GM19351 (cell line): ENCODE measurements at regions not wholly inside any gene's neighbourhood (a gene's known extent, or its start where the extent isn't known, plus 50 kb on each side); places are given as distances from the start of the nearest gene placed in this dataset.

Source experiments
- ATAC-seq: cut with Tn5 transposase; IDR thresholded peaks from one replicate; pipeline ENCODE4 v1.9.1; 2021; ENCODE audit warnings: mild to moderate bottlenecking, moderate library complexity; ENCODE audit not compliant: unreplicated experiment

DNA sequence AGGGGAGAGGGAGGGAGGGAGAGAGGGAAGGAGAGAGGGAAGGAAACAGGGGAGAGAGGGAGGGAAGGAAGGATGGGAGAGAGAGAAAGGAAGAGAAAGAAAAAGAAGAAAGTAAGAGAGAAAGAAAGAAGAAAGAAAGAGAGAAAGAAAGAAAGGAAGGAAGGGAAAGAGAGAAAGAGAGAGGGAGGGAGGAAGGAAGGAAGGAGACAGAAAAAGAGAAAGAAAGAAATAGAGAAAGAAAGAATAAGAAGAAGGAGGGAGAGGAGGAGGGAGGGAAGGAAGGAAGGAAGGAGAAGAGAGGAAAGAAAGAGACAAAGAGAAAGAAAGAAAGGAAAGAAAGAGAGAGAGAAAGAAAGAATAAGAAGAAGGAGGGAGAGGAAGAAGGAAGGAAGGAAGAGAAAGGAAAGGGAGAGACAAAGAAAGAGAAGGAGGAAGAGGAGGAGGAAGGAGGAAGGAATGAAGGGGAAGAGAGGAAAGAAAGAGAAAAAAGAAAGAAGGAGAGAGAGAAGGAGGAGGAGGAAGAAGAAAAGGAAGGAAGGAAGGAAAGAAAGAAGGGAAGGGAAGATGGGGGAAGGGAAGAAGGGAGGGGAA is 189.6 kb downstream of the PARM1 start:
- no peak for ATAC-seq

DNA sequence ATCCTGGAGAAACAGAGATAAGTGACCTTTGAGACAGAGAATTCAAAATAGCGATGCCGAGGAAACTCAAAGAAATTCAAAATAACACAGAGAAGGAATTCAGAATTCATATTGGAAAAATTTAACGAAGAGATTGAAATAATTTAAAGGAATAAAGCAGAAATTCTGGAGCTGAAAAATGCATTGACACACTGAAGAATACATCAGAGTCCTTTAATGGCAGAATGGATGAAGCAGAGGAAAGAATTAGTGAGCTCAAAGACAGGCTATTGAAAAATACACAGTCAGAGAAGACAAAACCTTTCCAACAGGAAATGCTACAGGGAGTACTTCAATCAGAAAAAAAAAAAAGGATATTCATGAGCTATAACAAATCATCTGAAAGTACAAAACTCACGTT is 185.8 kb downstream of the PARM1 start:
- no peak for ATAC-seq

DNA sequence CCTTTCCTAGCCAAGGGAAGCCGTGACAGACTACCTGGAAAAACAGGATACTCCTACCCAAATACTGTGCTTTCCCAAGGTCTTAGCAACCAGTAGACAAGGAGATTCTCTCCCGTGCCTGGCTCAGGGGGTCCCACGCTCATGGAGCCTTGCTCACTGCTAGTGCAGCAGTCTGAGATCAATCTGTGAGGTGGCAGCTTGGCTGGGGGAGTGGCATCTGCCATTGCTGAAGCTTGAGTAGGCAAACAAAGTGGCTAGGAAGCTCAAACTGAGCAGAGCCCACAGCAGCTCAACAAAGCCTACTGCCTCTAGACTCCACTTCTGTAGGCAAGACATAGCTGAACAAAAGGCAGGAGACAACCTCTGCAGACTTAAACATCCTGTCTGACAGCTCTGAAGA is 177.1 kb downstream of the PARM1 start:
- ATAC-seq: no peak

DNA sequence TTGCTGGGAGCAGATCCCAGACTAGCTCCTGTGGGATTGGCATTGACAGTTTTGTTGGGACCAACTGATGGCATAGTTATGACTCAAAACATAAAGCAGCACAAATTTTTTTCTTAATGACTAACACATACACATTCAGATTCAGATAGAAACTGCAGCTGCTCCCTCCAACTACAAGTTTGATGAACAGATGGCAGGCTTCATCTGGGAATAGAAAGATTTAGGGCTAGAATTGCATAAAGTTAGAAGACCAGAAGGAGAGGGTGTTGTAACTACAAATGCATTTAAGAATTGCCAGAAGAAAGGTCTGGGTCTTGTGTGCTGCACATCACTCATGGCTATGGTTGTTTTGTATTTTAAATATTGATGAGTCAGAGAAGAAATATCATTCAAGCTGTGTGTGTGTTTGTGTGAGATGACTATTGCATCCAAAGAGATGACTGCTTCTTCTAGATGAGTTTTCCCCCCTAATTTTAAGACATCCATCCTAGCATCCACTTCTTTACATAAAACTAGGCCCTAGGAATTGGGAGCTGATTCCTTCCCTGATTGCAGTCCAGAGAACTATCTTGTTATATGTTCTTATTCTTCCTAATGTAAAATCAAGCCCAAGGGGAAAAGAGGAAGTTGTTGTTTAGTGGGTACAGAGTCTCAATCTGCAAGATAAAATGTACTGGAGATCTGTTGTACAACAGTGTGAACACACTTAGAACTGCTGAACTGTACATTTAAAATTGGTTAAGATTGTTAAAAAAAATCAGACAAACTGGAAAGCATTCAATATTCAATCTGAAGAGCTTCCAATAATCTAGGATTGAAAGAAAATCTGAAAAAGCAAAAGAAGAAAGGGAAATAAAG is 175.1 kb downstream of the PARM1 start:
- peak; percentile 75 for ATAC-seq

DNA sequence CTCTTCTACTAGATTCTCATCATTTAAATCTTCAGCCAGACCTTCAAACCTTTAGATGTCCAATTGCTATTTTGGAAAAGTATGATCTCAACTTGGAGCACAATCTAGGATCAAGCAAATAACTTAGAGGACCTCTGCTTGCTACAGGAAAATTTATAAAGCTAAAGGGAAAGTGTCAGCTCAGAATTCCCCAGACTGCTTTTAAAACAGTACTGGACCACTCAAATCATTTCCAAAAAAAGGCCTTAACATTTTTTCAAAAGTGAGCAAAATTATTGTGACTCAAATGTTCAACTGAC is 169.8 kb downstream of the PARM1 start:
- no peak for ATAC-seq

DNA sequence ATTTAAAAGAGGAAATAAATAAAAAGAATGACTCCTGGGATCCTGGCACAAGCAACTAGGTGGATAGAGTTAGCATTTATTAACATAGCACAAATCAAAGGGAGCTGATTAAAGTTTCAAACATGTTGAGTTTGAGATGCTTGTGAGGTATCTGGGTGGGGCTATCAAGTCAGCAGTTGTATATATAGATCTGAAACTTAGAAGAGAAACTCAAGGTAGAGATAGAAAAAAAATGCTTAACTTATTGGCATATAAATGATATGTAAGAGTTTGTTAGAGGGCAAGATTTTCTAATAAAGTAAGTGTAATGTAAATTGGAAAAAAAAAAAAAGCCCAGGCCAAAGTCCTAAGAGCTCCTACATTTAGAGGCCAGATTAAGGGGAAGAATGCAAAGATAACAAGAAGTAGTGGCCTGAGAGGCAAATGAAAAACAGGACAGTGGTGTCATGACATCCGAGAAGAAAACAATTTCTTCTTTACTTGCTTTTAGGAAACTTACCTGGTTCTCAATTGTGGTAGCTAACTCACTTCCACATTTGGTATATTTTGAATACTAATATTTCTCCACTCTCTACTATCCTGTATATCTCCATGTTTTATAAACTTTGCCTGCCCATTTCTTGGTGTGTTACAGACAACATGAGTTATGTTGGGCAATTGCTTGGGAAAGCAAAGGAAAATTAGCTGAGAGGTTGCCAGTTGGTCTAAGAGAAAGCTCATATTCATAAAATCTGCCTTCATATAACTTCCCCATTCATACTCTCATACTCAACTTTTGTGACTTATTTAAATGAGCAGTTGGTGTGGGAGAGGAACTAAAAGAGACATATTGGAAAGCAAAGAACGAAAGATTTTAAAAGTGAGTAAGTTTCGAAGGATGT is 169.2 kb downstream of the PARM1 start:
- peak; percentile 44 for ATAC-seq
